ENCODE measurements at regions not wholly inside any gene's neighbourhood (a gene's known extent, or its start where the extent isn't known, plus 50 kb on each side); places are given as distances from the start of the nearest gene placed in this dataset.

DNA sequence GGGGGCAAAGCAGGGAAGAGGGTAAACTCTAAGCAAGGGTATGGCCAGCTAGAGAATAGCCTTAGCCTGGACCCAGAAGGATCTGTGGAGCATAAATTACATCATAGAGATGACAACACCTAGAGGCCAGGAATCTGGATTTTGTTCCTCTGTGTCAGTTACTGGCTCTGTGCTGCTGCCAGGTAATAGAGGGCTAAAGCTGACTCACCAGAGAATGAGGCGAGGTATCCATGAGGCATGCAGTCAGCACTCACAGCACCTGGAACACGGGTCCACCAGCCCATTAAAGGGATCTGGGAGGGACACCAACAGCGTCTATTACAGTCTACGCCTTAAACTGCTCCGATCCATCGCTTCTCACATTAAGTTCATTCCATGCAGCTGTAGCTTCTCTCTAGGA lies 74.9 kb upstream of the CMKLR1 start:
- H3K27me3 Mint-ChIP-seq (ENCODE audit: low read depth in 3 of 3): peaks cover 0 to 5% (median 0%) of the 10 kb centered on the region in 3 donors
- peaks cover 0 to 5% (median 0%) of the 10 kb centered on the region in 6 donors for H3K9me3 Mint-ChIP-seq
- no peak overlapping the region for H3K27ac Mint-ChIP-seq

DNA sequence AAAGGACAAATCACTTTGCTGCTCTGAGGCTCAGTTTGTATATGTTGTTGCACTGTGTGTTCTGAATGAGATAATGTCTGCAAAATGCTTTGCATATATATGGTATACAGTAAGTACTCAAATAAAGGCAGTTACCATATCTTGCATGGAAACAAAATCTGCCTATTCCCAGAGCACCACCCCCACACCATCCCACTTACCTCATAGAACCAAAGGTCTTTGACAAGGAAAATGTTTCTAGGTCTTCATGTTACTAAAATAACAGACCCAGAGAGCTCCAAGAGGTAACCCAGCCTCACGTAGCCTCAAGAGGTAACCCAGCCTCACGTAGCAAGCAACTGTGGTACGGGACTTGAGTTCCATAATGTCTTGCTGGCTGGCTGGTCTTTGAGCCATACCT lies 71.6 kb upstream of the CMKLR1 start:
- peaks cover 0 to 4% (median under 1%) of the 10 kb centered on the region in 3 donors for H3K27me3 Mint-ChIP-seq (ENCODE audit: low read depth in 3 of 3)
- H3K9me3 Mint-ChIP-seq: peaks cover 2 to 9% (median 6%) of the 10 kb centered on the region in 6 donors
- H3K4me3 Mint-ChIP-seq: no peak overlapping the region
- peaks cover 2 to 11% (median 7%) of the 10 kb centered on the region in 3 donors for H3K36me3 Mint-ChIP-seq
- H3K4me1 Mint-ChIP-seq: no peaks in the 10 kb centered on the region
- H3K27ac Mint-ChIP-seq: no peak overlapping the region
- no peak for DNase-seq

More for the DNA sequence above, 74.9 kb upstream of the CMKLR1 start:
- Mint-ChIP-seq H3K4me1 (no peaks in the 10 kb centered on the region), H3K4me3 (no peak overlapping the region), H3K36me3 (no peaks in the 10 kb centered on the region)
- no peak for DNase-seq

DNA sequence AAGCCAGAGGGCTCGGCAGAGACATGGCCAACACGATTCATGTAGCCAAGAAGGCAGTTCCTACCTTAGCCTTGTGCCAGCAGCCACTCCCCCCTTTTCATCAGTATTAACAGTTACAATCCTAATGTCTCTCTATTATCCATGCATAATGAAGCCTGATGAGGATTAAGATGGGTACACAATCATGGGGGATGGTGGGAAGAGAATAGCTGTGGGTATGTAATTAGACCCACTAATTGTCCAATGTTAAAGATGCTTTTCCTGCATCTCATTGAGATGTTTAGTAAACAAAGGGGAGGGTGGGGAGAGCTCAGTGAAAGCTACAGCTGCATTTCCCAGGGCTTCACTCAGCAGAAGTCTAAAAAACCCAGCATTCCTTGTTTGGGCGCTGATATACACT lies 70.4 kb upstream of the CMKLR1 start:
- H3K4me1 Mint-ChIP-seq: no peaks in the 10 kb centered on the region
- peaks cover 2 to 12% (median 9%) of the 10 kb centered on the region in 6 donors for H3K9me3 Mint-ChIP-seq
- peaks cover 0 to 4% (median 1%) of the 10 kb centered on the region in 3 donors for H3K27me3 Mint-ChIP-seq (ENCODE audit: low read depth in 3 of 3)

DNA sequence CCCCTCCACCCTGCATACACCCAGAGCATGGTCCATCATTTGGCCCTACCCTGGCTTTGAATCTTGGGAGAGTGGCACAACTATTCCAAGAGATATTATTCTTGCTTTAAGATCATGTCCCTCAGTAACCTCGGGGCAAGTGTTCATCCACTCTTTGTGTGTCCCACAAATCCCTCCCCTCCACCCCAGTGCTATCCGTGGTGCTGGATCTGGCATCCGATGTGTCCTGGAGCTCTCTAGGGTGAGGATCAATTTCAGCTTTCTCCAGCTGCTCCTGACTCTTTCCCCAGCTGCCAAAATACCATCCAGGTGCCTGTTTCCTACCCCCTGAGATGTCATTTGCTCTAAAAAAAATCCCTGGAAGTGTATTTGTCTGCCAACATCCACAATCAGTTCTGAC lies 64.8 kb upstream of the CMKLR1 start:
- Mint-ChIP-seq H3K9me3 (peaks cover 4 to 12% (median 9%) of the 10 kb centered on the region in 6 donors), H3K4me1 (no peaks in the 10 kb centered on the region), H3K36me3 (peaks cover 4 to 13% (median 9%) of the 10 kb centered on the region in 3 donors), H3K4me3 (no peak overlapping the region), H3K27me3 (ENCODE audit: low read depth in 3 of 3) (peaks cover 1 to 4% (median 3%) of the 10 kb centered on the region in 3 donors), H3K27ac (no peak overlapping the region)
- no peak for DNase-seq

More for the DNA sequence above, 70.4 kb upstream of the CMKLR1 start:
- no peak for DNase-seq
- Mint-ChIP-seq H3K4me3 (no peak overlapping the region), H3K36me3 (peaks cover 4 to 13% (median 9%) of the 10 kb centered on the region in 3 donors), H3K27ac (no peak overlapping the region)

DNA sequence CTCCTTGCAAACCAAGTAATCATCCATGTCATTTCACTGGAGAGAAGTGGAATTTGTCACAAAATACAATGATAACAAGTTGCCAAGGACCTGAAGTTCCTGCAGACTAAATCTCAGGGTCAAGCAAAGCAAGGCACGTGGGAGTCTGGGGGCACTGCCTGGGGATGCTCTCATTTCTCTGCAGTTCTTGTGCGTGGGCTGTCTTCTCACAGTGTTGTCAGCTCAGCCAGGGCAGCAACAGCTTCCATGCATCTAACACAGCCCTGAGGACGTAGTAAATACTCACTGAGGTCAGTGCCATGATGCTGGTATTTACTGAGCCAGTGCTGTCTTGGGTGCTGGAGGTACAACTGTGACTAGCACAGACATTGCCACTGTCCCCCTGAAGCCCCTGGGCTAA lies 62.9 kb upstream of the CMKLR1 start:
- peaks cover 0 to 8% (median 3%) of the 10 kb centered on the region in 3 donors for H3K27me3 Mint-ChIP-seq (ENCODE audit: low read depth in 3 of 3)
- peaks cover 4 to 9% (median 8%) of the 10 kb centered on the region in 3 donors for H3K36me3 Mint-ChIP-seq
- no peak overlapping the region for H3K4me3 Mint-ChIP-seq
- H3K9me3 Mint-ChIP-seq: peaks cover 4 to 12% (median 9%) of the 10 kb centered on the region in 6 donors
- no peak overlapping the region for H3K27ac Mint-ChIP-seq
- H3K4me1 Mint-ChIP-seq: no peaks in the 10 kb centered on the region
- no peak for DNase-seq

DNA sequence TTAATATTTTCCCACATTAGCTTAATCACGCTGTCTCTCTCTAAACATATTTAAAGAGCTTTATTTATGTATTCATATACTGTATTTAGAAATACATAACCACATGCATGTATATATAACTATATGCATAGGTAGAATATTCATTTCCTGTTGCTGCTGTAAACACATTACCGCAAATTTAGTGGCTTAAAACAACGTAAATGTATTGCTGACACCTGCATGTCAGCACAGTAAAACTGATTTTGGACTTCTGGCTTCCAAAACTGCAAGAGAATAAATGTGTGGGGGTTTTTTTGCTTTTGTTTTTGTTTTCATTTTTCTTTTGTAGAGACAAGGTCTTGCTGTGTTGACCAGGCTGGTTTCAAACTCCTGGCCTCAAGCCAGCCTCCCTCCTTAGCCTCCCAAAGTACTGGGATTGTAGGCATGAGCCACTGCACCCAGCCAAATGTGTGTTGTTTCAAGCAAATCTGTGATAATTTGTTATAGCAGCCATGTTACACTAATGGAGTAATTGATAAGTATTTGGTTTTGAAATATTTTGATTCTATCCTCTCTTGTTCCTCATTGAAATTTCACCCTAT lies 61.9 kb upstream of the CMKLR1 start:
- Mint-ChIP-seq H3K27me3 (ENCODE audit: low read depth in 3 of 3) (peaks cover 0 to 8% (median 3%) of the 10 kb centered on the region in 3 donors), H3K36me3 (peaks cover 4 to 6% (median 6%) of the 10 kb centered on the region in 3 donors), H3K27ac (peak overlapping the region in 1 of 6 donors; percentile 18), H3K4me3 (no peak overlapping the region), H3K9me3 (peaks cover 1 to 10% (median 5%) of the 10 kb centered on the region in 6 donors), H3K4me1 (no peaks in the 10 kb centered on the region)
- no peak for DNase-seq

DNA sequence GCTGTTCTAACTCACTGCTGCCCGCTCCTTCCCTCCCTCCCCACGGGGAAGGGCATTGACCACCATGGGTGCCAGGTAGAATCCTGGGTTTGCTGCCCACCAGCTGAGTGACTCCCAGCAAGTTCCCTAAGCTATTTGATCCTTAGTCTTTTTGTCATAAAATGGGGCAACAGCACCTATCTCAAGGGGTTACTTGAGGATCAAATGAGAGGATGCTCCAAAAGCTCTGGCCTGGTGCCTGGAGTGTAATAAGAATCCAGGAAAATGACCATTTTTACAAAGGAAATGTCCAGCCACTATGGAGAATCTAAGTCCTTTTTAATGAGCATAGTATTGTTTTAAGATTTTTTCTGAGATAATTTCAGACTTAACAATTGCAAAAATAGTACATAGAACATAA lies 61.4 kb upstream of the CMKLR1 start:
- H3K9me3 Mint-ChIP-seq: peaks cover 0 to 5% (median under 1%) of the 10 kb centered on the region in 6 donors
- no peak for DNase-seq
- no peak overlapping the region for H3K27ac Mint-ChIP-seq
- H3K36me3 Mint-ChIP-seq: peaks cover under 1% of the 10 kb centered on the region in 3 donors
- H3K27me3 Mint-ChIP-seq (ENCODE audit: low read depth in 3 of 3): peaks cover 0 to 8% (median 2%) of the 10 kb centered on the region in 3 donors
- H3K4me3 Mint-ChIP-seq: no peak overlapping the region
- H3K4me1 Mint-ChIP-seq: no peaks in the 10 kb centered on the region

DNA sequence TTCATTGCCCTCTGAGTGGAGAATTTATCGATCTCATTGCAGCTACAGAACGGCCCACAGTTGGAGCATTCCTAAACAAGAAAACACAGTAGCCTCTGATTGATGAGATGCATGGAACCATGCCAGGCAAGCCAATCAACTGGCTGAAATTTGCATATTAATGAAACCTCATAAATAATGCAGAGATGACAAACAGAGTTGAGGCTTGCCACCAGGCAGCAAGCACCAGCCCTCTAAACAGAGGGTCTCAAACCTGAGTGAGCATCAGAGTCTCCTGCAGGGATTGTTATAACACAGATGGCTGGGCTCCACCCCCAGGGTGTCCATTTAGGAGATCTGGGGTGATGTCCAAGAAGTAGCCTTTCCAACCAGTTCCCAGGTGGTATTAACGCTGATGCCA lies 60.9 kb upstream of the CMKLR1 start:
- Mint-ChIP-seq H3K36me3 (no peaks in the 10 kb centered on the region), H3K9me3 (peaks cover 0 to 5% (median 0%) of the 10 kb centered on the region in 6 donors), H3K4me3 (no peak overlapping the region), H3K4me1 (no peaks in the 10 kb centered on the region), H3K27me3 (ENCODE audit: low read depth in 3 of 3) (peaks cover 0 to 8% (median 2%) of the 10 kb centered on the region in 3 donors), H3K27ac (no peak overlapping the region)
- DNase-seq: no peak

DNA sequence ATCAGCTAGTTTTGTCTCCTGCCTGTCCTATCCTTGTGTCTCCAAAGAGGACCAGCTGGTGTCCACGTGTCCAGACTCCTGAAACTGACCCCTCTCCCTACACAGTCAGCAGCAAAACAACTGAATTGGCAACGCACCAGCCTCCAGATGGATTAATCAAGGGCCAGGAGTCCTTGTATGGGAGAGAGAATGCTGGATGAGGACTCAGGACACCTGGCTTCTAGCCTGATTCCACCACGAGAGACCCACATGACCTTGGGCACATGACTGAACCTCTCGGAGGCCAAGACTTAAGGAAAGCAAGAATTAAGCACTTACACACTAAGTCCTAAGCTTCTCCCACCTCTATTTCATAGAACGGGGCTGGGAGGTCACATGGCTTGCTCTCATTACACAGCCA lies 60.4 kb upstream of the CMKLR1 start:
- Mint-ChIP-seq H3K27ac (no peak overlapping the region), H3K27me3 (ENCODE audit: low read depth in 3 of 3) (peaks cover under 1 to 8% (median 2%) of the 10 kb centered on the region in 3 donors), H3K9me3 (peaks cover 0 to 5% (median 0%) of the 10 kb centered on the region in 6 donors), H3K36me3 (no peaks in the 10 kb centered on the region), H3K4me1 (no peaks in the 10 kb centered on the region), H3K4me3 (no peak overlapping the region)
- DNase-seq: no peak

DNA sequence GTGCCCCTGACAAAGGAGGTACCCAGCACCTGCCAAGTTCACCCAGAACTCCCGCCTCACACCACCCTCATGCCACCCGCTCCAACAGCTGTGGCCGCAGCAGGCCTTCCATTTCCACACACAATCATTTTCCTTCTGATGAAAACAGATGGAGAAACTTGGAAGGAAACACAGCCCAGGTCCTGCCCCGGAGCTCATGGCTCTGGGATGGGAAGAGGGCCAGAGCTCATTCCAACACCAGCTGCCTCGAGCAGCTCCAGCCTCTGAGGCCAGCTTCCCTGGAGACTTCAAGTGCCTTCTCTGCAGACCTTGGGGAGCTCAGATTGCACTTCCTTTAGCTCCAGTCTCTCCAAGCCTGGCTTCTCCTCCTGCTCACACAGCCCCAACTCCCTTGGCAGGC lies 55.1 kb upstream of the CMKLR1 start:
- no peak overlapping the region for H3K27ac Mint-ChIP-seq
- peaks cover 1 to 6% (median 2%) of the 10 kb centered on the region in 3 donors for H3K27me3 Mint-ChIP-seq (ENCODE audit: low read depth in 3 of 3)
- peaks cover 0 to 4% (median 0%) of the 10 kb centered on the region in 3 donors for H3K36me3 Mint-ChIP-seq
- peaks cover 0 to 4% (median 0%) of the 10 kb centered on the region in 6 donors for H3K9me3 Mint-ChIP-seq
- DNase-seq: no peak
- H3K4me1 Mint-ChIP-seq: no peaks in the 10 kb centered on the region
- H3K4me3 Mint-ChIP-seq: no peak overlapping the region

DNA sequence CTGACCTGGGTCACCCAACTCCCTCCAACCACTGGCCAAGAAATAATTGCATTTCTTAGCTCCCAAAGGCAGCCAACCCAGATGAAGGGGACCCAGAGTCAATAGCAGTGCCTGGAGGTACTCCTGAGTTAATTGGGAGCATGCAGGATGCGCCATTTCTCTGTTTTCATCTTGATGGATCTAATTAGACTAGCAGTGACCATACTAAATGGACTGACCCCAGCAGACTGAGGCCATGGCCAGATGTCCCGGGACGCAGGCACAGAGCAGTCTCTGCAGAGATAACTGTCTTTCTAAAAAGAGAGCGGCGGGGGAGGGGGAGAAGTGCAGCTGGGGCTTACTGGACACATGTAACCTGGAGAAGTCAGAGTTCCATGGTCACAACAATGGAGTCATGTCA lies 53.2 kb upstream of the CMKLR1 start:
- Mint-ChIP-seq H3K27me3 (ENCODE audit: low read depth in 3 of 3) (peaks cover 1 to 5% (median 2%) of the 10 kb centered on the region in 3 donors), H3K36me3 (peaks cover 0 to 4% (median 0%) of the 10 kb centered on the region in 3 donors), H3K4me3 (no peak overlapping the region), H3K9me3 (peaks cover 0 to 4% (median 0%) of the 10 kb centered on the region in 6 donors), H3K4me1 (no peaks in the 10 kb centered on the region), H3K27ac (no peak overlapping the region)
- no peak for DNase-seq

DNA sequence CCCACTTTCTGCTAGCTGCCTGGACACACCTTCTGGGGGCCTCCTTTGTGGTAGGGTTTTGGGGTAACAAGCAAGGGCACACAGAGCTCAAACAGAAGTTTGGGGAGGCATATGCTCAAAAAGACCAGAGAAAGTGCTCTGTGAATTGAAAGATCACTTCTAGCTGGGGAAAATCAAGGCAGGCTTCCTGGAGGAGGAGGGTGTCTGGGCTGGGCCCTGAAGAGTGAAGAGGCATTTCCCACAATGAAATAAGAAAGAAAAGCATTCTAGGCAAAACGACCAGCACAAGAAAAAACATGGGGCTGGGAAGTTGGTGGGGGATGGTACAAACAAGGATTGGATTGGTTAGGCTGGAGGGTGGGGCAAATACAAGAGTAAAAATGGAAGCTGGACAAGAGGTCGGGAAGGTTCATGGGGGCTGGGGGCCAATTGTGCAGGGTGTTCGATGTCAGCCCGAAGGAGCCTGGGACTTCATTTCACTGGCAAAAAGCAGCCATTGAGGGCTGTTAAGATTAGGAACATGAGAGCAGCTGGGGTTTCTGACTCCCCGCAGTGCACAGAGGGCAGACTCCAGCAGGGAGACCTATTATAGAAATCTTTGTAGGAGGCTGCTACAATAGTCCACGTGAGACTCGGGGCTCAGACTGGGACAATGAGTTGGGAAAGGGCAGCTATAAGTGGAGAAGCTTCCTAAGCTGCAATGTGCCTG lies 51.5 kb upstream of the CMKLR1 start:
- H3K36me3 Mint-ChIP-seq: peaks cover 0 to 7% (median 0%) of the 10 kb centered on the region in 3 donors
- peaks cover 1 to 5% (median 2%) of the 10 kb centered on the region in 3 donors for H3K27me3 Mint-ChIP-seq (ENCODE audit: low read depth in 3 of 3)
- H3K4me3 Mint-ChIP-seq: no peak overlapping the region
- H3K27ac Mint-ChIP-seq: no peak overlapping the region
- H3K9me3 Mint-ChIP-seq: peaks cover 0 to 3% (median 0%) of the 10 kb centered on the region in 6 donors
- H3K4me1 Mint-ChIP-seq: no peaks in the 10 kb centered on the region
- no peak for DNase-seq

DNA sequence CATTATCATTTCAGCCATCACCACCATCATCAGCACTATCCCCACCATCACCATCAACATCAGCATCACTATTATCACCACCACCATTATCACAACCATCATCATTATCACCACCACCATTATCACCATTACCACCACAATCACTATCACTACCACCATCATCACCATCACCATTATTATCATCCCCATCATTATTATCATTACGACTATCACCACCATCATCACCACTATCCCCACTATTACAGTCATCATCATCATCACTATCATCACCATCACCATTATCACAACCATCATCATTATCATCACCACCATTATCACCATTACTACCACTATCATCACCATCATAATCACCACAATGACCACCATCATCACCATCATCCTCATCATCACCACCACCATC lies 50.4 kb upstream of the CMKLR1 start:
- no peak overlapping the region for H3K27ac Mint-ChIP-seq

More for the DNA sequence above, 50.4 kb upstream of the CMKLR1 start:
- H3K4me1 Mint-ChIP-seq: no peaks in the 10 kb centered on the region
- peaks cover 1 to 5% (median 2%) of the 10 kb centered on the region in 3 donors for H3K27me3 Mint-ChIP-seq (ENCODE audit: low read depth in 3 of 3)
- peaks cover 0 to 2% (median 0%) of the 10 kb centered on the region in 6 donors for H3K9me3 Mint-ChIP-seq
- no peak for DNase-seq
- H3K36me3 Mint-ChIP-seq: peaks cover 0 to 12% (median 3%) of the 10 kb centered on the region in 3 donors
- H3K4me3 Mint-ChIP-seq: no peak overlapping the region
